Progenitor cell of endocrine pancreas (in vitro differentiated cells): ENCODE measurements at regions not wholly inside any gene's neighbourhood (a gene's known extent, or its start where the extent isn't known, plus 50 kb on each side); places are given as distances from the start of the nearest gene placed in this dataset.

ENCODE experiments used
- DNase-seq: peaks from one replicate; pipeline ENCODE4 v3.0.0; 2021; ENCODE audit warnings: low spot score; ENCODE audit not compliant: unreplicated experiment
- H3K27ac Mint-ChIP-seq: 2 replicates; pipeline ENCODE4 v1.8.0; 2021; ENCODE audit warnings: mild to moderate bottlenecking, moderate library complexity, mixed read lengths
- H3K27me3 Mint-ChIP-seq: 2 replicates; pipeline ENCODE4 v1.8.0; 2021; ENCODE audit warnings: mixed read lengths
- H3K36me3 Mint-ChIP-seq: 2 replicates; pipeline ENCODE4 v1.8.0; 2022; ENCODE audit warnings: mixed read lengths; ENCODE audit not compliant: insufficient read depth
- H3K4me1 Mint-ChIP-seq: 2 replicates; pipeline ENCODE4 v1.8.0; 2021; ENCODE audit warnings: low read depth, mixed read lengths
- H3K4me3 Mint-ChIP-seq: 2 replicates; pipeline ENCODE4 v1.8.0; 2021; ENCODE audit warnings: low read depth, mild to moderate bottlenecking, moderate library complexity, mixed read lengths
- H3K9me3 Mint-ChIP-seq: 2 replicates; pipeline ENCODE4 v1.8.0; 2021; ENCODE audit warnings: low read depth, mixed read lengths
- CTCF ChIP-seq: fragments of 200-600 bp; sonication (generic); IDR thresholded peaks from one replicate; pipeline ENCODE4 v1.5.0; 2021; ENCODE audit warnings: antibody characterized with exemption, mild to moderate bottlenecking; ENCODE audit not compliant: unreplicated experiment

GRCh38 chr13:18992791-18993190, 188.8 kb downstream of the TUBA3C start:
- H3K9me3 Mint-ChIP-seq: peaks cover 71% of the 10 kb centered on the region
- DNase-seq: no peak
- H3K27ac Mint-ChIP-seq: no peak overlapping the region
- no peaks in the 10 kb centered on the region for H3K4me1 Mint-ChIP-seq
- no peak for TF ChIP-seq CTCF
- H3K27me3 Mint-ChIP-seq: no peaks in the 10 kb centered on the region
- no peak overlapping the region for H3K4me3 Mint-ChIP-seq
- H3K36me3 Mint-ChIP-seq: peaks cover 7% of the 10 kb centered on the region

- Mint-ChIP-seq H3K4me1 (no peaks in the 10 kb centered on the region), H3K9me3 (peaks cover 74% of the 10 kb centered on the region), H3K27me3 (no peaks in the 10 kb centered on the region), H3K36me3 (peaks cover 7% of the 10 kb centered on the region), H3K27ac (no peak overlapping the region), H3K4me3 (no peak overlapping the region)
- DNase-seq: no peak
- TF ChIP-seq CTCF: no peak
Observed at GRCh38 chr13:18991060-18991459, 190.6 kb downstream of the TUBA3C start.

GRCh38 chr13:18978447-18978846, 203.2 kb downstream of the TUBA3C start:
- Mint-ChIP-seq H3K4me1 (no peaks in the 10 kb centered on the region), H3K36me3 (peaks cover 2% of the 10 kb centered on the region), H3K27ac (no peak overlapping the region), H3K4me3 (no peak overlapping the region), H3K27me3 (no peaks in the 10 kb centered on the region), H3K9me3 (peaks cover 48% of the 10 kb centered on the region)
- DNase-seq: no peak
- no peak for TF ChIP-seq CTCF

- Mint-ChIP-seq H3K9me3 (peaks cover 50% of the 10 kb centered on the region), H3K4me3 (no peak overlapping the region), H3K36me3 (peaks cover 2% of the 10 kb centered on the region), H3K27me3 (no peaks in the 10 kb centered on the region), H3K27ac (no peak overlapping the region), H3K4me1 (no peaks in the 10 kb centered on the region)
- TF ChIP-seq CTCF: no peak
- no peak for DNase-seq
Observed at GRCh38 chr13:18977857-18978256, 203.8 kb downstream of the TUBA3C start.

GRCh38 chr13:18971576-18972219, 209.9 kb downstream of the TUBA3C start:
- H3K36me3 Mint-ChIP-seq: no peaks in the 10 kb centered on the region
- no peak overlapping the region for H3K27ac Mint-ChIP-seq
- H3K27me3 Mint-ChIP-seq: no peaks in the 10 kb centered on the region
- DNase-seq: no peak
- no peak for TF ChIP-seq CTCF
- peaks cover 57% of the 10 kb centered on the region for H3K9me3 Mint-ChIP-seq
- H3K4me3 Mint-ChIP-seq: no peak overlapping the region
- H3K4me1 Mint-ChIP-seq: no peaks in the 10 kb centered on the region
